Fibroblast of pulmonary artery (primary cell): ENCODE measurements at regions not wholly inside any gene's neighbourhood (a gene's known extent, or its start where the extent isn't known, plus 50 kb on each side); places are given as distances from the start of the nearest gene placed in this dataset.

Source experiments
- DNase-seq: peaks from one replicate; pipeline ENCODE4 v3.0.0-alpha.2; 2010; ENCODE audit warnings: low read depth
- H3K4me3 ChIP-seq: replicated peaks from 2 replicates; pipeline ENCODE4 v1.5.1; 2011; ENCODE audit warnings: low read depth, mild to moderate bottlenecking, control low read depth, low read length, moderate library complexity
- CTCF ChIP-seq: IDR thresholded peaks from 2 replicates; pipeline ENCODE4 v1.5.1; 2011; ENCODE audit warnings: mild to moderate bottlenecking, control low read depth, low read length, inconsistent platforms; ENCODE audit errors: missing control alignments

DNA sequence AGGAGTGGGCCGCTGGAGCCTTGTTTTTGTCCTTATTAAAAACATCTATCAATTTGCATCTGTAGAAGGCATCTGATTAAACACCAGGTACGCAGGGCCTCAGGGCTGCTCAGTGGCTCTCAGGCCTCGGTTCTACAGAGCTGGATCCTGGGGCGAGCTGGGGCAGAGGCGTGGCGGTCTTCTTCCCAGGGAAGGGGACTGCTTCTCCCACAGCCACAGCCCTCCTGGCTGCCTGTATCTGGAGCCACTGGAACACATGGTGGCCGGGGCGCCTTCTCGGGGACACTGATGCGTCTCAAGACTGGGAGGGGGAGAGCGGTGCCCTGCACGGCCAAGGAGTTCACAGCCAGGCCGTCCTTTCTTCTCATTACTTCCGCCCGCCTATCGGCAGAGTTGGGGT, 1178.2 kb downstream of the BRD1 start:
- TF ChIP-seq CTCF: no peak
- DNase-seq: no peak
- H3K4me3 ChIP-seq: no peak overlapping the region

- TF ChIP-seq CTCF: no peak
- no peak for DNase-seq
- no peak overlapping the region for H3K4me3 ChIP-seq
Measured at GRCh38 chr22:48649031-48649430, 1178.6 kb downstream of the BRD1 start.

DNA sequence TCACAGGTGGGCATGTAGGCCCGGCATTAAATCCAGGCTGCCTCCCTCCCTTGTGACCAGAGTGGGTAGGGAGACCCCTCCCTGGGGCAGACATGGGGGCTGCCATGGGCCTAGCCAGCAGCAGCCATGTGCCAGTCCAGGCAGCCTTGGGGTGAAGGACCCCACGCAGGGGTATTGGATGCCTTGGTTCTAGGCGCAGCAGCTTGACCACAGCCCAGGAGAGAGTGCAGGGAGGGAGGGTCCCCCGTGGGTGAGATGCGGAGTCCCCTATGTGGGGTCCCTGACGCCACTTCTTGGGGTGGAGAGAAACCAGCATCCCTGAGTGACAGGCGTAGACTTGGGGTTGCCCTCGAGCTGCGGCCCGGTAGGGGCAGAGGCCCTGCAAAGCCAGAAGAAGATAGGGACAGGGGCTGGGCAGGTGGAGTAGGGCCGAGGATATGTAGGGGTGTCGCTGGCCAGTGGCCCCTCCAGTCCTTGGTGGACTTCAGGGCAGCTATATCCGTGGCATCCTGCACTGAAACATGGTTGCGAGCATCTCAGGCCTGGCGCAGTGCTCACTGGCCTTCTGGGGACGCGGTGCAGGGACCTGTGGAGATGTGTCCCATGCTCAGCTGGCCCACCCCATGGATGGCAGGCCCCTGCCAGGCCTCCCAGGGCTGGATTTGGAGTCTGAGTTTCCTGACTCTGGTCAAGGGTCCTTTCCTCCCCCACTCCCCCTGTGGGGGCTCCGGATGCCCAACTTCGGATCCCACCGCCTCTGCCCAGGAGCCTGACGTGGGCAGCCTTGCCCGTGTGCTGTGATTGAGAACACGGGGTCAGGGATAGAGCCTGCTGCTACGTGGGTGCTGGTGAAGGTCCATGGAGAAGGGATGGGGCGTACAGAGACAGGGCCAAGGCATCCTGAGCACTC, 1179.8 kb downstream of the BRD1 start:
- no peak overlapping the region for H3K4me3 ChIP-seq
- DNase-seq: no peak
- TF ChIP-seq CTCF: no peak

DNA sequence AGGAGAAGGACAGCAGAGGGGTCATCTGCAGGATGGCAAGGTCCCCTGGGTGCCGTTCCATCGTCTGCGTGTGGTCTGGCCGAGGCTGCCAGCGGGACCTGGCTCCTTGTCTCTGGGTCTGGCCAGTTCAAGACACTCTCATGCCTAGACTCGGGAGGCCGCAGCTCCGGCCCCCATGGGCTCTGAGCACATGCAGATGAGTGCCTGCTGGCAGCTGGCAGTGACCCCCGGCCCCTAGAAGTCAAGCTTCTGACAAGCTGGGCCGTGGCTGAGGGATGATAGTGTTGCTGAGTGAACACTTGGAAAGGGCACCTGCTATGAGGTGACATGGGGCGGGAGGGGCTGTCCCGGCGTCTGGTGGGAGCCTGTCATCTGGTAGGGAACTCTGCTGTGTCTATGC, 1180.6 kb downstream of the BRD1 start:
- no peak for DNase-seq
- H3K4me3 ChIP-seq: no peak overlapping the region
- no peak for TF ChIP-seq CTCF

- TF ChIP-seq CTCF: no peak
- H3K4me3 ChIP-seq: no peak overlapping the region
- no peak for DNase-seq
Measured at GRCh38 chr22:48646216-48646925, 1181.3 kb downstream of the BRD1 start.

DNA sequence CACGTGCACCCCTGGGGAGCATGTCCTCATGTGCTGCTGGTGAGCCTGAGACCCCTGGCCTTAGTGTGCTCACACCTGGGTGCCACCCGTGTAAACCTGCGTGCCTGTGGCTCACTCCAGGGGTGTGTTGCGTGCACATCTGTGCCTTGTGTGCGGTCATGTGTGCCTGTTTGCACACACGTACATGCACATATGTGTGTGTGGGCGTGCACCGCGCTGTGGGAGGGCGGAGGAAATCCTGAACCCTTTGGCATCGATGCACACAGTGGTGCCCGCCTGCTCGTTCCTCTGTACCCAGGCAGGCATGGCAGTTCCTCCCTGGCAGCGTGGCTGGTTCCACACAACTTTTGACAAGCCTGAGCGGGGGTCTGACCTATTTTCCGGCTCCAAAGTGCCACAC, 1181.9 kb downstream of the BRD1 start:
- no peak for DNase-seq
- no peak for TF ChIP-seq CTCF
- H3K4me3 ChIP-seq: no peak overlapping the region

GRCh38 chr22:48644997-48645396, 1182.7 kb downstream of the BRD1 start:
- H3K4me3 ChIP-seq: no peak overlapping the region
- TF ChIP-seq CTCF: no peak
- DNase-seq: no peak
